ENCODE measurements at regions not wholly inside any gene's neighbourhood (a gene's known extent, or its start where the extent isn't known, plus 50 kb on each side); places are given as distances from the start of the nearest gene placed in this dataset.
A peak's percentile ranks its signal among the peaks of the same experiment; 100 is the strongest.

GRCh38 chr11:122261546-122261945, 145.5 kb upstream of the BLID start:
- Histone ChIP-seq H3K4me3 (ENCODE audit: low read length in 2 of 2) (no peak overlapping the region), H3K27ac (ENCODE audit: low read depth in 1 of 2, low read length in 1 of 2) (no peak overlapping the region)
- WGBS, result 97% methylated on average over 4 of the region's 4 CpGs

GRCh38 chr11:122259195-122259821, 143.3 kb upstream of the BLID start:
- WGBS, result 97% methylated on average over 7 of the region's 7 CpGs
- DNase-seq (ENCODE audit: low read depth in 6 of 9, low spot score in 9 of 9), result no peak
- no peaks in the 10 kb centered on the region for H3K9me3 ChIP-seq (ENCODE audit: control insufficient read depth in 2 of 2, insufficient read depth in 1 of 2, low read length in 1 of 2)

More at GRCh38 chr11:122261546-122261945, 145.5 kb upstream of the BLID start:
- H3K36me3 ChIP-seq (ENCODE audit: control insufficient read depth in 2 of 2, insufficient read depth in 2 of 2, low read length in 1 of 2), result no peaks in the 10 kb centered on the region
- no peaks in the 10 kb centered on the region for H3K4me1 ChIP-seq (ENCODE audit: control insufficient read depth in 2 of 2, insufficient read depth in 2 of 2, low read length in 2 of 2)
- H3K9me3 ChIP-seq (ENCODE audit: control insufficient read depth in 2 of 2, insufficient read depth in 1 of 2, low read length in 1 of 2), result no peaks in the 10 kb centered on the region
- DNase-seq (ENCODE audit: low read depth in 6 of 9, low spot score in 9 of 9), result no peak
- H3K27me3 ChIP-seq (ENCODE audit: control insufficient read depth in 2 of 2, insufficient read depth in 1 of 2, low read length in 1 of 2), result no peaks in the 10 kb centered on the region

GRCh38 chr11:122258446-122259194, 142.6 kb upstream of the BLID start:
- DNase-seq (ENCODE audit: low read depth in 6 of 9, low spot score in 9 of 9), result no peak
- Histone ChIP-seq H3K4me1 (ENCODE audit: control insufficient read depth in 2 of 2, insufficient read depth in 2 of 2, low read length in 2 of 2) (no peaks in the 10 kb centered on the region), H3K4me3 (ENCODE audit: low read length in 2 of 2) (no peak overlapping the region), H3K36me3 (ENCODE audit: control insufficient read depth in 2 of 2, insufficient read depth in 2 of 2, low read length in 1 of 2) (no peaks in the 10 kb centered on the region), H3K27me3 (ENCODE audit: control insufficient read depth in 2 of 2, insufficient read depth in 1 of 2, low read length in 1 of 2) (no peaks in the 10 kb centered on the region), H3K27ac (ENCODE audit: low read depth in 1 of 2, low read length in 1 of 2) (no peak overlapping the region), H3K9me3 (ENCODE audit: control insufficient read depth in 2 of 2, insufficient read depth in 1 of 2, low read length in 1 of 2) (no peaks in the 10 kb centered on the region)
- WGBS, result 18% methylated on average over 1 of the region's 1 CpG

More at GRCh38 chr11:122259195-122259821, 143.3 kb upstream of the BLID start:
- H3K27ac ChIP-seq (ENCODE audit: low read depth in 1 of 2, low read length in 1 of 2), result no peak overlapping the region
- no peak overlapping the region for H3K4me3 ChIP-seq (ENCODE audit: low read length in 2 of 2)
- no peaks in the 10 kb centered on the region for H3K4me1 ChIP-seq (ENCODE audit: control insufficient read depth in 2 of 2, insufficient read depth in 2 of 2, low read length in 2 of 2)
- no peaks in the 10 kb centered on the region for H3K27me3 ChIP-seq (ENCODE audit: control insufficient read depth in 2 of 2, insufficient read depth in 1 of 2, low read length in 1 of 2)
- no peaks in the 10 kb centered on the region for H3K36me3 ChIP-seq (ENCODE audit: control insufficient read depth in 2 of 2, insufficient read depth in 2 of 2, low read length in 1 of 2)

GRCh38 chr11:122253589-122254231, 137.7 kb upstream of the BLID start:
- H3K27me3 ChIP-seq (ENCODE audit: control insufficient read depth in 2 of 2, insufficient read depth in 1 of 2, low read length in 1 of 2), result no peaks in the 10 kb centered on the region
- no peaks in the 10 kb centered on the region for H3K36me3 ChIP-seq (ENCODE audit: control insufficient read depth in 2 of 2, insufficient read depth in 2 of 2, low read length in 1 of 2)
- no peaks in the 10 kb centered on the region for H3K9me3 ChIP-seq (ENCODE audit: control insufficient read depth in 2 of 2, insufficient read depth in 1 of 2, low read length in 1 of 2)
- H3K4me3 ChIP-seq (ENCODE audit: low read length in 2 of 2), result no peak overlapping the region
- peak in 1 of 9 donors; percentile 9 for DNase-seq (ENCODE audit: low read depth in 6 of 9, low spot score in 9 of 9)
- 45% methylated on average over 4 of the region's 4 CpGs for WGBS
- H3K27ac ChIP-seq (ENCODE audit: low read depth in 1 of 2, low read length in 1 of 2), result no peak overlapping the region
- H3K4me1 ChIP-seq (ENCODE audit: control insufficient read depth in 2 of 2, insufficient read depth in 2 of 2, low read length in 2 of 2), result no peaks in the 10 kb centered on the region

- Histone ChIP-seq H3K9me3 (ENCODE audit: control insufficient read depth in 2 of 2, insufficient read depth in 1 of 2, low read length in 1 of 2) (no peaks in the 10 kb centered on the region), H3K4me1 (ENCODE audit: control insufficient read depth in 2 of 2, insufficient read depth in 2 of 2, low read length in 2 of 2) (no peaks in the 10 kb centered on the region), H3K4me3 (ENCODE audit: low read length in 2 of 2) (no peak overlapping the region), H3K27me3 (ENCODE audit: control insufficient read depth in 2 of 2, insufficient read depth in 1 of 2, low read length in 1 of 2) (no peaks in the 10 kb centered on the region), H3K27ac (ENCODE audit: low read depth in 1 of 2, low read length in 1 of 2) (no peak overlapping the region), H3K36me3 (ENCODE audit: control insufficient read depth in 2 of 2, insufficient read depth in 2 of 2, low read length in 1 of 2) (no peaks in the 10 kb centered on the region)
- no peak for DNase-seq (ENCODE audit: low read depth in 6 of 9, low spot score in 9 of 9)
- 97% methylated on average over 8 of the region's 8 CpGs for WGBS
Measured at GRCh38 chr11:122248939-122249338, 132.9 kb upstream of the BLID start.

GRCh38 chr11:122248131-122248530, 132.1 kb upstream of the BLID start:
- 61% methylated on average over 4 of the region's 4 CpGs for WGBS
- Histone ChIP-seq H3K4me1 (ENCODE audit: control insufficient read depth in 2 of 2, insufficient read depth in 2 of 2, low read length in 2 of 2) (no peaks in the 10 kb centered on the region), H3K9me3 (ENCODE audit: control insufficient read depth in 2 of 2, insufficient read depth in 1 of 2, low read length in 1 of 2) (no peaks in the 10 kb centered on the region), H3K27ac (ENCODE audit: low read depth in 1 of 2, low read length in 1 of 2) (no peak overlapping the region), H3K27me3 (ENCODE audit: control insufficient read depth in 2 of 2, insufficient read depth in 1 of 2, low read length in 1 of 2) (no peaks in the 10 kb centered on the region), H3K36me3 (ENCODE audit: control insufficient read depth in 2 of 2, insufficient read depth in 2 of 2, low read length in 1 of 2) (no peaks in the 10 kb centered on the region), H3K4me3 (ENCODE audit: low read length in 2 of 2) (no peak overlapping the region)
- no peak for DNase-seq (ENCODE audit: low read depth in 6 of 9, low spot score in 9 of 9)

GRCh38 chr11:122246874-122247273, 130.9 kb upstream of the BLID start:
- no peaks in the 10 kb centered on the region for H3K9me3 ChIP-seq (ENCODE audit: control insufficient read depth in 2 of 2, insufficient read depth in 1 of 2, low read length in 1 of 2)
- H3K4me1 ChIP-seq (ENCODE audit: control insufficient read depth in 2 of 2, insufficient read depth in 2 of 2, low read length in 2 of 2), result no peaks in the 10 kb centered on the region
- no peaks in the 10 kb centered on the region for H3K36me3 ChIP-seq (ENCODE audit: control insufficient read depth in 2 of 2, insufficient read depth in 2 of 2, low read length in 1 of 2)
- 86% methylated on average over 2 of the region's 2 CpGs for WGBS
- DNase-seq (ENCODE audit: low read depth in 6 of 9, low spot score in 9 of 9), result no peak
- H3K4me3 ChIP-seq (ENCODE audit: low read length in 2 of 2), result no peak overlapping the region
- H3K27me3 ChIP-seq (ENCODE audit: control insufficient read depth in 2 of 2, insufficient read depth in 1 of 2, low read length in 1 of 2), result no peaks in the 10 kb centered on the region
- H3K27ac ChIP-seq (ENCODE audit: low read depth in 1 of 2, low read length in 1 of 2), result no peak overlapping the region

- Histone ChIP-seq H3K9me3 (ENCODE audit: control insufficient read depth in 2 of 2, insufficient read depth in 1 of 2, low read length in 1 of 2) (no peaks in the 10 kb centered on the region), H3K27ac (ENCODE audit: low read depth in 1 of 2, low read length in 1 of 2) (no peak overlapping the region), H3K36me3 (ENCODE audit: control insufficient read depth in 2 of 2, insufficient read depth in 2 of 2, low read length in 1 of 2) (no peaks in the 10 kb centered on the region), H3K27me3 (ENCODE audit: control insufficient read depth in 2 of 2, insufficient read depth in 1 of 2, low read length in 1 of 2) (no peaks in the 10 kb centered on the region), H3K4me3 (ENCODE audit: low read length in 2 of 2) (no peak overlapping the region), H3K4me1 (ENCODE audit: control insufficient read depth in 2 of 2, insufficient read depth in 2 of 2, low read length in 2 of 2) (no peaks in the 10 kb centered on the region)
- DNase-seq (ENCODE audit: low read depth in 6 of 9, low spot score in 9 of 9), result no peak
- WGBS, result 21% methylated on average over 3 of the region's 3 CpGs
Measured at GRCh38 chr11:122242731-122243130, 126.7 kb upstream of the BLID start.

- Histone ChIP-seq H3K27me3 (ENCODE audit: control insufficient read depth in 2 of 2, insufficient read depth in 1 of 2, low read length in 1 of 2) (no peaks in the 10 kb centered on the region), H3K4me1 (ENCODE audit: control insufficient read depth in 2 of 2, insufficient read depth in 2 of 2, low read length in 2 of 2) (no peaks in the 10 kb centered on the region), H3K27ac (ENCODE audit: low read depth in 1 of 2, low read length in 1 of 2) (no peak overlapping the region), H3K4me3 (ENCODE audit: low read length in 2 of 2) (no peak overlapping the region), H3K9me3 (ENCODE audit: control insufficient read depth in 2 of 2, insufficient read depth in 1 of 2, low read length in 1 of 2) (no peaks in the 10 kb centered on the region), H3K36me3 (ENCODE audit: control insufficient read depth in 2 of 2, insufficient read depth in 2 of 2, low read length in 1 of 2) (no peaks in the 10 kb centered on the region)
- DNase-seq (ENCODE audit: low read depth in 6 of 9, low spot score in 9 of 9), result no peak
- 93% methylated on average over 3 of the region's 3 CpGs for WGBS
Measured at GRCh38 chr11:122241566-122241965, 125.6 kb upstream of the BLID start.
